ENCODE measurements at regions not wholly inside any gene's neighbourhood (a gene's known extent, or its start where the extent isn't known, plus 50 kb on each side); places are given as distances from the start of the nearest gene placed in this dataset.
"Not testable (repeated sequence)": the region's sequence is repeated elsewhere in the genome, so short reads cannot be mapped to it uniquely, and the experiment has no call there.

- no peak for TF ChIP-seq BACH2 (CRISPR knock-in tag; IDR thresholded peaks at IDR 0.05; ENCODE audit: borderline replicate concordance)
- TF ChIP-seq ZC3H10 (CRISPR knock-in tag; IDR thresholded peaks at IDR 0.05), result no peak
- TF ChIP-seq ESRRG (CRISPR knock-in tag; IDR thresholded peaks at IDR 0.05), result no peak
- no peak for TF ChIP-seq CSDC2 (CRISPR knock-in tag; IDR thresholded peaks at IDR 0.05)
- no peak for TF ChIP-seq ISL1 (CRISPR knock-in tag; IDR thresholded peaks at IDR 0.05)
- no peak for ATAC-seq
Measured at GRCh38 chr18:47701134-47701533, 229.3 kb downstream of the SMAD2 start.

DNA sequence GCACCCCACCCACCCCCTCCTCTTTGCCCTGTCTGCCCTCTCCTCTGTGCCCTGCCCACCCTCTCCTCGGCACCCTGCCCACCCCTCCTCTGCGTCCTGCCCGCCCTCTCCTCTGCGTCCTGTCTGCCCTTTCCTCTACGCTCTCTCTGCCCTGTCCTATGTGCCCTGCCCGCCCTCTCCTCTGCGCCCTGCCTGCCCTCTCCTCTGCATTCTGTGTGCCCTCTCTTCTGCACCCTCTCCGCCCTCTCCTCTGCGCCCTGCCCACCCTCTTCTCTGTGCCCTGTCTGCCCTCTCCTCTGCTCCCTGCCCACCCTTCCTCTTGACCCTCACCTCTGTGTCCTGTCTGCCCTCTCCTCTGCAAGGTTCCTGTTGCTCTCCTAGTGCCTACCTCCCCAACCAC lies 233.6 kb downstream of the SMAD2 start:
- TF ChIP-seq TOX (CRISPR knock-in tag; IDR thresholded peaks at IDR 0.05; ENCODE audit: borderline replicate concordance), result no peak
- no peak for TF ChIP-seq BACH2 (CRISPR knock-in tag; IDR thresholded peaks at IDR 0.05; ENCODE audit: borderline replicate concordance)
- TF ChIP-seq SNAI2 (CRISPR knock-in tag; IDR thresholded peaks at IDR 0.05), result no peak
- TF ChIP-seq TCF4 (CRISPR knock-in tag; IDR thresholded peaks at IDR 0.05; ENCODE audit: borderline replicate concordance), result no peak
- TF ChIP-seq ZNF70 (CRISPR knock-in tag; IDR thresholded peaks at IDR 0.05), result no peak
- TF ChIP-seq ZNF565 (CRISPR knock-in tag; conservative IDR thresholded peaks at IDR 0.05; ENCODE audit: low read depth), result no peak
- no peak for ATAC-seq

DNA sequence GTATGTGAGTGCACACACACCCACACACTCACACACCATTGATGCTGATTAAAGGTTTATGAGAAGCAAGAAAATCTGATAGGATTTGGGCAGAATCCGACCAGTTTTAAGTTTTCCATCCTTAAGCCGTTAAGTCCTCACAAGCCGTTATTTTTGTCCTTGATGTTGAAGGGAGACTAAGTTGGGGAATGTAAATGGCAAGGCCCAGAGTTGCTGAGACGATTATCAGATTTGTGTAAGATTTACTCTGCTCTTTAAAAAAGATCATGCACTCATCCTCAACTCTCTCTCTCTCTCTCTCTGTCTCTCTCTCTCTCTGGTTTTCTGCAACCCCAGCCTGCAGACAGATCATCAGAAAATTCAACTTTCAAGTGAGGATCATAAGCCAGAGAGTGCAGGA lies 238.8 kb downstream of the SMAD2 start:
- no peak for TF ChIP-seq TSHZ2 (CRISPR knock-in tag; IDR thresholded peaks at IDR 0.05)
- TF ChIP-seq GLIS3 (CRISPR knock-in tag; IDR thresholded peaks at IDR 0.05), result no peak
- no peak for TF ChIP-seq ESRRG (CRISPR knock-in tag; IDR thresholded peaks at IDR 0.05)
- no peak for TF ChIP-seq TCF4 (CRISPR knock-in tag; IDR thresholded peaks at IDR 0.05; ENCODE audit: borderline replicate concordance)
- TF ChIP-seq CSDC2 (CRISPR knock-in tag; IDR thresholded peaks at IDR 0.05), result no peak
- TF ChIP-seq RARB (CRISPR knock-in tag; IDR thresholded peaks at IDR 0.05), result no peak
- no peak for TF ChIP-seq ISL1 (CRISPR knock-in tag; IDR thresholded peaks at IDR 0.05)
- no peak for TF ChIP-seq OSR1 (CRISPR knock-in tag; IDR thresholded peaks at IDR 0.05)
- no peak for ATAC-seq

GRCh38 chr18:47690778-47691177 lies 239.7 kb downstream of the SMAD2 start:
- ATAC-seq, result not testable (repeated sequence)

GRCh38 chr18:47689371-47689770 lies 241.1 kb downstream of the SMAD2 start:
- no peak for TF ChIP-seq ZFP3 (CRISPR knock-in tag; IDR thresholded peaks at IDR 0.05)
- no peak for TF ChIP-seq GLIS3 (CRISPR knock-in tag; IDR thresholded peaks at IDR 0.05)
- no peak for TF ChIP-seq OSR1 (CRISPR knock-in tag; IDR thresholded peaks at IDR 0.05)
- TF ChIP-seq, protein P1, sequence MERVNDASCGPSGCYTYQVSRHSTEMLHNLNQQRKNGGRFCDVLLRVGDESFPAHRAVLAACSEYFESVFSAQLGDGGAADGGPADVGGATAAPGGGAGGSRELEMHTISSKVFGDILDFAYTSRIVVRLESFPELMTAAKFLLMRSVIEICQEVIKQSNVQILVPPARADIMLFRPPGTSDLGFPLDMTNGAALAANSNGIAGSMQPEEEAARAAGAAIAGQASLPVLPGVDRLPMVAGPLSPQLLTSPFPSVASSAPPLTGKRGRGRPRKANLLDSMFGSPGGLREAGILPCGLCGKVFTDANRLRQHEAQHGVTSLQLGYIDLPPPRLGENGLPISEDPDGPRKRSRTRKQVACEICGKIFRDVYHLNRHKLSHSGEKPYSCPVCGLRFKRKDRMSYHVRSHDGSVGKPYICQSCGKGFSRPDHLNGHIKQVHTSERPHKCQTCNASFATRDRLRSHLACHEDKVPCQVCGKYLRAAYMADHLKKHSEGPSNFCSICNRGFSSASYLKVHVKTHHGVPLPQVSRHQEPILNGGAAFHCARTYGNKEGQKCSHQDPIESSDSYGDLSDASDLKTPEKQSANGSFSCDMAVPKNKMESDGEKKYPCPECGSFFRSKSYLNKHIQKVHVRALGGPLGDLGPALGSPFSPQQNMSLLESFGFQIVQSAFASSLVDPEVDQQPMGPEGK (CRISPR knock-in tag; IDR thresholded peaks at IDR 0.05; ENCODE audit: borderline replicate concordance), result no peak
- no peak for TF ChIP-seq PPARA (CRISPR knock-in tag; IDR thresholded peaks at IDR 0.05; ENCODE audit: borderline replicate concordance)
- TF ChIP-seq ARNTL (CRISPR knock-in tag; IDR thresholded peaks at IDR 0.05; ENCODE audit: borderline replicate concordance, low read depth), result no peak
- TF ChIP-seq ZNF8 (CRISPR knock-in tag; IDR thresholded peaks at IDR 0.05), result no peak
- TF ChIP-seq ZNF70 (CRISPR knock-in tag; IDR thresholded peaks at IDR 0.05), result no peak
- TF ChIP-seq SNAI2 (CRISPR knock-in tag; IDR thresholded peaks at IDR 0.05), result no peak
- TF ChIP-seq TOX (CRISPR knock-in tag; IDR thresholded peaks at IDR 0.05; ENCODE audit: borderline replicate concordance), result no peak
- TF ChIP-seq CREB5 (CRISPR knock-in tag; IDR thresholded peaks at IDR 0.05; ENCODE audit: low read depth), result no peak
- TF ChIP-seq ZC3H10 (CRISPR knock-in tag; IDR thresholded peaks at IDR 0.05), result no peak
- TF ChIP-seq ZFP30 (CRISPR knock-in tag; IDR thresholded peaks at IDR 0.05), result no peak
- no peak for TF ChIP-seq RARB (CRISPR knock-in tag; IDR thresholded peaks at IDR 0.05)
- TF ChIP-seq ESRRG (CRISPR knock-in tag; IDR thresholded peaks at IDR 0.05), result no peak
- no peak for TF ChIP-seq CSDC2 (CRISPR knock-in tag; IDR thresholded peaks at IDR 0.05)
- no peak for TF ChIP-seq POU6F1 (CRISPR knock-in tag; IDR thresholded peaks at IDR 0.05; ENCODE audit: borderline replicate concordance, low read depth)
- TF ChIP-seq ZNF565 (CRISPR knock-in tag; conservative IDR thresholded peaks at IDR 0.05; ENCODE audit: low read depth), result no peak
- ATAC-seq, result no peak
